Thyroid gland (tissue), 4 donors: ENCODE measurements at regions not wholly inside any gene's neighbourhood (a gene's known extent, or its start where the extent isn't known, plus 50 kb on each side); places are given as distances from the start of the nearest gene placed in this dataset.

Experiments
- DNase-seq, 2 donors: peaks; one replicate each; pipeline ENCODE4 v3.0.0-alpha.2; 2019
- H3K27ac ChIP-seq, 3 donors: fragments of 200-600 bp; sonication (generic); 1 replicate in 2 of 3; 2 replicates in 1 of 3; pipeline ENCODE4 v1.5.1; 2016 to 2019; ENCODE audit warnings: mild to moderate bottlenecking in 1 of 3, moderate library complexity in 1 of 3
- H3K27me3 ChIP-seq: fragments of 200-600 bp; sonication (generic); one replicate; pipeline ENCODE4 v1.5.1; 2019
- H3K36me3 ChIP-seq, 2 donors: fragments of 200-600 bp; sonication (generic); one replicate each; pipeline ENCODE4 v1.5.1; 2016 to 2019
- H3K4me1 ChIP-seq, 2 donors: fragments of 200-600 bp; sonication (generic); one replicate each; pipeline ENCODE4 v1.5.1; 2017 to 2019
- H3K4me3 ChIP-seq, 3 donors: fragments of 200-600 bp; sonication (generic); replicated peaks in 1 of 3; 1 replicate in 2 of 3; 2 replicates in 1 of 3; pipeline ENCODE4 v1.5.1; 2016; ENCODE audit warnings: mild to moderate bottlenecking in 1 of 3
- H3K9me3 ChIP-seq: fragments of 200-600 bp; sonication (generic); one replicate; pipeline ENCODE4 v1.5.1; 2017
- CTCF ChIP-seq, 6 experiments: fragments of 200-600 bp in 3 of 6; fragments of 450-650 bp in 3 of 6; sonication (generic) in 3 of 6; IDR thresholded peaks; one replicate each; pipeline ENCODE4 v1.5.1; 2016 to 2019; ENCODE audit warnings: antibody characterized with exemption in 6 of 6, mild to moderate bottlenecking in 2 of 6, inconsistent platforms in 1 of 6, moderate library complexity in 1 of 6
- POLR2A ChIP-seq, 2 donors: fragments of 450-650 bp; IDR thresholded peaks; one replicate each; pipeline ENCODE4 v1.6.1; 2017; ENCODE audit warnings: antibody characterized with exemption in 2 of 2, mild to moderate bottlenecking in 2 of 2, moderate library complexity in 1 of 2
- WGBS, 2 donors: methylation state at CpG; one replicate each; pipeline ENCODE4 v1.1.5; 2017; 5-methylcytosine and 5-hydroxymethylcytosine counted together
- intact Hi-C: fragments of 100-400 bp; cut with DNase I; formaldehyde crosslinking; loops from one replicate; pipeline ENCODE4 v1.15.1; 2023

GRCh38 chr3:59310736-59311135, 260.9 kb upstream of the CFAP20DC start:
- Histone ChIP-seq H3K9me3 (no peaks in the 10 kb centered on the region), H3K36me3 (no peaks in the 10 kb centered on the region), H3K4me3 (no peak overlapping the region), H3K27me3 (no peaks in the 10 kb centered on the region), H3K4me1 (no peaks in the 10 kb centered on the region), H3K27ac (no peak overlapping the region)
- no peak for TF ChIP-seq CTCF (IDR thresholded peaks at IDR 0.05)
- TF ChIP-seq POLR2A (IDR thresholded peaks at IDR 0.05), result no peak
- 85 to 93% methylated on average over 2 of the region's 2 CpGs for WGBS, 2 donors
- intact Hi-C loops, result no loop called here
- DNase-seq, result no peak

- H3K27ac ChIP-seq, result no peak overlapping the region
- TF ChIP-seq CTCF (IDR thresholded peaks at IDR 0.05) (no peak), POLR2A (IDR thresholded peaks at IDR 0.05) (no peak)
- no peaks in the 10 kb centered on the region for H3K4me1 ChIP-seq
- H3K36me3 ChIP-seq, result no peaks in the 10 kb centered on the region
- DNase-seq, result no peak
- H3K9me3 ChIP-seq, result no peaks in the 10 kb centered on the region
- no peaks in the 10 kb centered on the region for H3K27me3 ChIP-seq
- H3K4me3 ChIP-seq, result no peak overlapping the region
- 83 to 85% methylated on average over 4 of the region's 4 CpGs for WGBS, 2 donors
- intact Hi-C loops, result no loop called here
Observed at GRCh38 chr3:59308684-59309083, 258.9 kb upstream of the CFAP20DC start.

GRCh38 chr3:59308001-59308400, 258.2 kb upstream of the CFAP20DC start:
- DNase-seq, result no peak
- 87 to 91% methylated on average over 1 of the region's 1 CpG for WGBS, 2 donors
- TF ChIP-seq CTCF (IDR thresholded peaks at IDR 0.05) (no peak), POLR2A (IDR thresholded peaks at IDR 0.05) (no peak)
- no peaks in the 10 kb centered on the region for H3K36me3 ChIP-seq
- no peak overlapping the region for H3K27ac ChIP-seq
- no peak overlapping the region for H3K4me3 ChIP-seq
- H3K9me3 ChIP-seq, result no peaks in the 10 kb centered on the region
- intact Hi-C loops, result no loop called here
- H3K4me1 ChIP-seq, result no peaks in the 10 kb centered on the region
- no peaks in the 10 kb centered on the region for H3K27me3 ChIP-seq

GRCh38 chr3:59306436-59306835, 256.6 kb upstream of the CFAP20DC start:
- Histone ChIP-seq H3K4me3 (no peak overlapping the region), H3K36me3 (no peaks in the 10 kb centered on the region), H3K9me3 (no peaks in the 10 kb centered on the region), H3K27me3 (no peaks in the 10 kb centered on the region), H3K4me1 (no peaks in the 10 kb centered on the region), H3K27ac (no peak overlapping the region)
- TF ChIP-seq CTCF (IDR thresholded peaks at IDR 0.05), result no peak
- no peak for TF ChIP-seq POLR2A (IDR thresholded peaks at IDR 0.05)
- DNase-seq, result no peak
- 93 to 96% methylated on average over 3 of the region's 3 CpGs for WGBS, 2 donors
- intact Hi-C loops, result no loop called here

GRCh38 chr3:59304296-59304695, 254.5 kb upstream of the CFAP20DC start:
- Histone ChIP-seq H3K27me3 (no peaks in the 10 kb centered on the region), H3K4me1 (no peaks in the 10 kb centered on the region), H3K36me3 (no peaks in the 10 kb centered on the region), H3K9me3 (no peaks in the 10 kb centered on the region), H3K4me3 (no peak overlapping the region), H3K27ac (no peak overlapping the region)
- DNase-seq, result no peak
- intact Hi-C loops, result no loop called here
- no peak for TF ChIP-seq CTCF (IDR thresholded peaks at IDR 0.05)
- TF ChIP-seq POLR2A (IDR thresholded peaks at IDR 0.05), result no peak
- 72 to 77% methylated on average over 3 of the region's 3 CpGs for WGBS, 2 donors
